Gastroesophageal sphincter (tissue), 4 donors: ENCODE measurements at regions not wholly inside any gene's neighbourhood (a gene's known extent, or its start where the extent isn't known, plus 50 kb on each side); places are given as distances from the start of the nearest gene placed in this dataset.

Source experiments
- ATAC-seq: fragments of 150-250 bp; one replicate; pipeline ENCODE4 v1.9.1; 2016; ENCODE audit warnings: mild to moderate bottlenecking, moderate library complexity
- H3K27ac ChIP-seq, 4 donors: fragments of 200-600 bp; sonication (generic) in 3 of 4; 1 replicate in 3 of 4; 2 replicates in 1 of 4; pipeline ENCODE4 v1.5.1; 2016 to 2019
- H3K27me3 ChIP-seq: fragments of 200-600 bp; sonication (generic); one replicate; pipeline ENCODE4 v1.5.1; 2019
- H3K36me3 ChIP-seq, 2 donors: fragments of 200-600 bp; sonication (generic); one replicate each; pipeline ENCODE4 v1.5.1; 2019; ENCODE audit warnings: control low read depth in 1 of 2
- H3K4me1 ChIP-seq, 3 donors: fragments of 200-600 bp; sonication (generic); 1 replicate in 2 of 3; 2 replicates in 1 of 3; pipeline ENCODE4 v1.5.1; 2016 to 2019; ENCODE audit warnings: control low read depth in 2 of 3
- H3K4me3 ChIP-seq, 2 donors: fragments of 200-600 bp; sonication (generic); one replicate each; pipeline ENCODE4 v1.5.1; 2019; ENCODE audit warnings: mild to moderate bottlenecking in 1 of 2, moderate library complexity in 1 of 2
- H3K9me3 ChIP-seq, 3 donors: fragments of 200-600 bp; sonication (generic); one replicate each; pipeline ENCODE4 v1.5.1; 2017 to 2019; ENCODE audit warnings: control low read depth in 2 of 3
- EP300 ChIP-seq: sonication (generic); formaldehyde crosslinking; IDR thresholded peaks from one replicate; pipeline ENCODE4 v1.6.1; 2017; ENCODE audit warnings: antibody characterized with exemption, mild to moderate bottlenecking
- POLR2A ChIP-seq, 2 donors: fragments of 450-650 bp; IDR thresholded peaks; one replicate each; pipeline ENCODE4 v1.6.1; 2017; ENCODE audit warnings: antibody characterized with exemption in 2 of 2, mild to moderate bottlenecking in 2 of 2, moderate library complexity in 1 of 2
- POLR2AphosphoS5 ChIP-seq: sonication (generic); formaldehyde crosslinking; IDR thresholded peaks from one replicate; pipeline ENCODE4 v1.6.1; 2017; ENCODE audit warnings: antibody characterized with exemption
- WGBS, 2 donors: methylation state at CpG; one replicate each; pipeline ENCODE4 v1.1.5; 2018; ENCODE audit warnings: low coverage in 1 of 2; 5-methylcytosine and 5-hydroxymethylcytosine counted together
- TF ChIP-seq, protein P1 (sequence below), 4 experiments: fragments of 200-600 bp in 2 of 4; fragments of 450-650 bp in 2 of 4; sonication (generic) in 1 of 4; IDR thresholded peaks; one replicate each; pipeline ENCODE4 v1.5.1; 2017 to 2019; ENCODE audit warnings: antibody characterized with exemption in 4 of 4, mild to moderate bottlenecking in 2 of 4, moderate library complexity in 2 of 4

GRCh38 chr5:56317923-56318561, 84.9 kb upstream of the ANKRD55 start:
- Histone ChIP-seq H3K36me3 (no peaks in the 10 kb centered on the region), H3K4me1 (peaks cover 0 to 9% (median 0%) of the 10 kb centered on the region in 3 donors), H3K9me3 (no peaks in the 10 kb centered on the region), H3K4me3 (no peak overlapping the region), H3K27ac (no peak overlapping the region), H3K27me3 (no peaks in the 10 kb centered on the region)
- ATAC-seq = no peak
- no peak for TF ChIP-seq EP300
- no peak for TF ChIP-seq POLR2AphosphoS5
- TF ChIP-seq, protein P1, sequence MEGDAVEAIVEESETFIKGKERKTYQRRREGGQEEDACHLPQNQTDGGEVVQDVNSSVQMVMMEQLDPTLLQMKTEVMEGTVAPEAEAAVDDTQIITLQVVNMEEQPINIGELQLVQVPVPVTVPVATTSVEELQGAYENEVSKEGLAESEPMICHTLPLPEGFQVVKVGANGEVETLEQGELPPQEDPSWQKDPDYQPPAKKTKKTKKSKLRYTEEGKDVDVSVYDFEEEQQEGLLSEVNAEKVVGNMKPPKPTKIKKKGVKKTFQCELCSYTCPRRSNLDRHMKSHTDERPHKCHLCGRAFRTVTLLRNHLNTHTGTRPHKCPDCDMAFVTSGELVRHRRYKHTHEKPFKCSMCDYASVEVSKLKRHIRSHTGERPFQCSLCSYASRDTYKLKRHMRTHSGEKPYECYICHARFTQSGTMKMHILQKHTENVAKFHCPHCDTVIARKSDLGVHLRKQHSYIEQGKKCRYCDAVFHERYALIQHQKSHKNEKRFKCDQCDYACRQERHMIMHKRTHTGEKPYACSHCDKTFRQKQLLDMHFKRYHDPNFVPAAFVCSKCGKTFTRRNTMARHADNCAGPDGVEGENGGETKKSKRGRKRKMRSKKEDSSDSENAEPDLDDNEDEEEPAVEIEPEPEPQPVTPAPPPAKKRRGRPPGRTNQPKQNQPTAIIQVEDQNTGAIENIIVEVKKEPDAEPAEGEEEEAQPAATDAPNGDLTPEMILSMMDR (IDR thresholded peaks at IDR 0.05) = no peak
- TF ChIP-seq POLR2A (IDR thresholded peaks at IDR 0.05) = no peak
- 95 to 98% methylated on average over 6 of the region's 7 CpGs for WGBS, 2 donors

DNA sequence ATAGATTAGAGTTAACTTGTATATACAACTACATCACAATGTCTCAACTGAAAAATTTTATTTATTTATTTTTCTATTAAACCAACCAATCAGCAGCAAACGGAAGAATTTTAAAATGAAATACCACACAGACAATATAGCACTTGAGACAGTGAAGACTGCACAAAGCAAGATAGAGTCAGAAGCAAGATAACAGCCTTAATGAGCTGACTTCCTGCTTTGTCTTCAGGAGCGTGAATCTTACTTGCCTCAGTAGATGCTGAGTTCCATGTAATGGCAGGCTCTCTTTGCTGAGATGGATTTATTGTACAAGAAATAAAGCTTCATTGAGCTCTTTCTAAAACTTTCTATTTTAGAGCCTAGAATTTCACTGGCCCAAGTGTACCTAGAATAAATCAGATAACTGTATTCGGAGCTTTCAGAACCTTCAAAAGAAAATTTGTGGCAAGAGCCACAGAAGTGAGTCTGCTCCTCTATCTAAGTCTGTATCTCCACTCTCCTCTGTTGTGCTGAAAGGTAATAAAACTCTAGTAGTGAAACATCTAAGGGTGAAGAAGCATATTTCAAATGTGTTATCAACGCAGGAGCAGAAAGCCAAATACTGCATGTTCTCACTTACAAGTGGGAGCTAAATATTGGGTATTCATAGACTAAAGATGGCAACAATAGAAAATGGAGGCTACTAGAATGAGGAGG, 83.3 kb upstream of the ANKRD55 start:
- H3K9me3 ChIP-seq = no peaks in the 10 kb centered on the region
- no peak for ATAC-seq
- no peaks in the 10 kb centered on the region for H3K27me3 ChIP-seq
- TF ChIP-seq EP300 (no peak), POLR2AphosphoS5 (no peak), POLR2A (IDR thresholded peaks at IDR 0.05) (no peak)
- TF ChIP-seq, protein P1 (IDR thresholded peaks at IDR 0.05) = no peak
- no peaks in the 10 kb centered on the region for H3K36me3 ChIP-seq
- H3K27ac ChIP-seq = no peak overlapping the region
- no peak overlapping the region for H3K4me3 ChIP-seq
- H3K4me1 ChIP-seq = peaks cover 0 to 10% (median 0%) of the 10 kb centered on the region in 3 donors
- 98 to 100% methylated on average over 3 to 4 of the region's 4 CpGs for WGBS, 2 donors

- no peaks in the 10 kb centered on the region for H3K27me3 ChIP-seq
- no peak for TF ChIP-seq POLR2AphosphoS5
- TF ChIP-seq, protein P1 (IDR thresholded peaks at IDR 0.05) = peak in 1 of 4 experiments; percentile 31
- no peak overlapping the region for H3K4me3 ChIP-seq
- H3K9me3 ChIP-seq = no peaks in the 10 kb centered on the region
- peaks cover 0 to 18% (median 0%) of the 10 kb centered on the region in 3 donors for H3K4me1 ChIP-seq
- 67 to 74% methylated on average over 3 to 4 of the region's 6 CpGs for WGBS, 2 donors
- no peaks in the 10 kb centered on the region for H3K36me3 ChIP-seq
- ATAC-seq = no peak
- H3K27ac ChIP-seq = no peak overlapping the region
Measured at GRCh38 chr5:56314529-56314928, 81.4 kb upstream of the ANKRD55 start.

GRCh38 chr5:56313596-56313995, 80.5 kb upstream of the ANKRD55 start:
- TF ChIP-seq POLR2A (IDR thresholded peaks at IDR 0.05) (no peak), POLR2AphosphoS5 (no peak), EP300 (no peak)
- TF ChIP-seq, protein P1 (IDR thresholded peaks at IDR 0.05) = no peak
- Histone ChIP-seq H3K27me3 (no peaks in the 10 kb centered on the region), H3K36me3 (no peaks in the 10 kb centered on the region), H3K4me1 (peaks cover 0 to 13% (median 0%) of the 10 kb centered on the region in 3 donors), H3K4me3 (no peak overlapping the region), H3K27ac (no peak overlapping the region), H3K9me3 (no peaks in the 10 kb centered on the region)
- ATAC-seq = no peak

DNA sequence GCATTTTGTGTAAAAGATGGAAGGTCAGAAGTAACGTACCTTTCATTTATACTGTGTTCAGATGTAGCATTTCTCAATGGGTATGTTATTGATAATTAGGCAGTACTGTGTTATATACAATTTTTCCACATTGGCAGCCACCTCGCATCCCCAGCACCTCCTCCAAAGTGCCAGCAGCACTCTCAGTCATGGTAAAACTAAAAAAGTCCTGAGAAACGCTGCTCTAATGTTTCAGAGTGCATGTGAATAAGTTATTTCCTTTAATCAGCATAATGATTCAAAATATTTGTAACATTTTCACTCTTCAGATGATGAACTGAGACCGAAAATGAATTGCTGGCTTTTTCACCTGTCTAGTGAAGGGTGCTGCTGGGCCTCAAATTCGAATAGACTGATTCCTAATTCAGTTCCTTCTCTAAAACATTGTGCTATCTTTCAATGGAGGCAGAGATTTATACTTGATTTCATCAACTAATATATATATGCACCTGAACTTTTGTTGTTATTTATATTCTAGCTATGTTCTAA, 79.9 kb upstream of the ANKRD55 start:
- H3K27me3 ChIP-seq = no peaks in the 10 kb centered on the region
- no peaks in the 10 kb centered on the region for H3K9me3 ChIP-seq
- no peak overlapping the region for H3K27ac ChIP-seq
- peaks cover 0 to 13% (median 0%) of the 10 kb centered on the region in 3 donors for H3K4me1 ChIP-seq
- no peak overlapping the region for H3K4me3 ChIP-seq
- no peaks in the 10 kb centered on the region for H3K36me3 ChIP-seq
- TF ChIP-seq EP300 (no peak), POLR2A (IDR thresholded peaks at IDR 0.05) (no peak), POLR2AphosphoS5 (no peak)
- TF ChIP-seq, protein P1 (IDR thresholded peaks at IDR 0.05) = no peak
- ATAC-seq = no peak
- WGBS, 2 donors = 89 to 94% methylated on average over 5 of the region's 5 CpGs
